ENCODE measurements at regions not wholly inside any gene's neighbourhood (a gene's known extent, or its start where the extent isn't known, plus 50 kb on each side); places are given as distances from the start of the nearest gene placed in this dataset.

- H4K20me1 ChIP-seq (ENCODE audit: control insufficient read depth, insufficient read depth, low read depth, low read length), result no peaks in the 10 kb centered on the region
- no peaks in the 10 kb centered on the region for H3K36me3 ChIP-seq (ENCODE audit: control insufficient read depth, low read length)
- no peak overlapping the region for H3K4me3 ChIP-seq (ENCODE audit: low read length)
- TF ChIP-seq CTCF (IDR thresholded peaks at IDR 0.05; ENCODE audit: low read depth, low read length, poor library complexity, severe bottlenecking) (no peak), EZH2phosphoT487 (IDR thresholded peaks at IDR 0.05; ENCODE audit: borderline replicate concordance, low read length) (no peak)
- no peaks in the 10 kb centered on the region for H3K9me3 ChIP-seq (ENCODE audit: control insufficient read depth, insufficient read depth, low read length)
- no peaks in the 10 kb centered on the region for H3K4me1 ChIP-seq (ENCODE audit: control insufficient read depth, low read length)
- no peaks in the 10 kb centered on the region for H3F3A ChIP-seq (ENCODE audit: control insufficient read depth, insufficient read depth)
- no peaks in the 10 kb centered on the region for H3K27me3 ChIP-seq (ENCODE audit: control insufficient read depth, low read length)
- no peak overlapping the region for H3K27ac ChIP-seq (ENCODE audit: low read depth, low read length)
- H3K4me2 ChIP-seq (ENCODE audit: low read length), result no peak overlapping the region
- H3K79me2 ChIP-seq (ENCODE audit: control insufficient read depth, low read length), result no peaks in the 10 kb centered on the region
- no peaks in the 10 kb centered on the region for H3K9me2 ChIP-seq (replicated peaks; ENCODE audit: control insufficient read depth, low read length)
These were observed 140.4 kb upstream of the CDH6 start for GRCh38 chr5:31052937-31053658.

- no peak overlapping the region for H3K27ac ChIP-seq (ENCODE audit: low read depth, low read length)
- H3K9me2 ChIP-seq (replicated peaks; ENCODE audit: control insufficient read depth, low read length), result no peaks in the 10 kb centered on the region
- H3K4me2 ChIP-seq (ENCODE audit: low read length), result no peak overlapping the region
- TF ChIP-seq CTCF (IDR thresholded peaks at IDR 0.05; ENCODE audit: low read depth, low read length, poor library complexity, severe bottlenecking) (no peak), EZH2phosphoT487 (IDR thresholded peaks at IDR 0.05; ENCODE audit: borderline replicate concordance, low read length) (no peak)
- no peaks in the 10 kb centered on the region for H3K79me2 ChIP-seq (ENCODE audit: control insufficient read depth, low read length)
- H3K27me3 ChIP-seq (ENCODE audit: control insufficient read depth, low read length), result no peaks in the 10 kb centered on the region
- no peaks in the 10 kb centered on the region for H3K36me3 ChIP-seq (ENCODE audit: control insufficient read depth, low read length)
- no peaks in the 10 kb centered on the region for H3K4me1 ChIP-seq (ENCODE audit: control insufficient read depth, low read length)
- H3K9me3 ChIP-seq (ENCODE audit: control insufficient read depth, insufficient read depth, low read length), result no peaks in the 10 kb centered on the region
- no peak overlapping the region for H3K4me3 ChIP-seq (ENCODE audit: low read length)
- H4K20me1 ChIP-seq (ENCODE audit: control insufficient read depth, insufficient read depth, low read depth, low read length), result no peaks in the 10 kb centered on the region
- no peaks in the 10 kb centered on the region for H3F3A ChIP-seq (ENCODE audit: control insufficient read depth, insufficient read depth)
These were observed 142.2 kb upstream of the CDH6 start for GRCh38 chr5:31051316-31051715.

GRCh38 chr5:31049936-31050704 is 143.4 kb upstream of the CDH6 start:
- H3K9me2 ChIP-seq (replicated peaks; ENCODE audit: control insufficient read depth, low read length), result no peaks in the 10 kb centered on the region
- no peaks in the 10 kb centered on the region for H4K20me1 ChIP-seq (ENCODE audit: control insufficient read depth, insufficient read depth, low read depth, low read length)
- H3K36me3 ChIP-seq (ENCODE audit: control insufficient read depth, low read length), result no peaks in the 10 kb centered on the region
- no peaks in the 10 kb centered on the region for H3F3A ChIP-seq (ENCODE audit: control insufficient read depth, insufficient read depth)
- no peak overlapping the region for H3K4me2 ChIP-seq (ENCODE audit: low read length)
- no peak overlapping the region for H3K4me3 ChIP-seq (ENCODE audit: low read length)
- no peak for TF ChIP-seq CTCF (IDR thresholded peaks at IDR 0.05; ENCODE audit: low read depth, low read length, poor library complexity, severe bottlenecking)
- no peak for TF ChIP-seq EZH2phosphoT487 (IDR thresholded peaks at IDR 0.05; ENCODE audit: borderline replicate concordance, low read length)
- H3K27me3 ChIP-seq (ENCODE audit: control insufficient read depth, low read length), result no peaks in the 10 kb centered on the region
- H3K9me3 ChIP-seq (ENCODE audit: control insufficient read depth, insufficient read depth, low read length), result no peaks in the 10 kb centered on the region
- H3K27ac ChIP-seq (ENCODE audit: low read depth, low read length), result no peak overlapping the region
- no peaks in the 10 kb centered on the region for H3K4me1 ChIP-seq (ENCODE audit: control insufficient read depth, low read length)
- no peaks in the 10 kb centered on the region for H3K79me2 ChIP-seq (ENCODE audit: control insufficient read depth, low read length)
